HUES64 (cell line): ENCODE measurements at regions not wholly inside any gene's neighbourhood (a gene's known extent, or its start where the extent isn't known, plus 50 kb on each side); places are given as distances from the start of the nearest gene placed in this dataset.
"Not testable (repeated sequence)": the region's sequence is repeated elsewhere in the genome, so short reads cannot be mapped to it uniquely, and the experiment has no call there.

Experiments
- H3K27ac ChIP-seq: 2 replicates; pipeline ENCODE4 v1.7.0; 2013; ENCODE audit warnings: low read depth, low read length, inconsistent platforms
- H3K27me3 ChIP-seq: 2 replicates; pipeline ENCODE4 v1.6.1; 2013; ENCODE audit warnings: mild to moderate bottlenecking, low read length; ENCODE audit not compliant: insufficient read depth
- H3K36me3 ChIP-seq: 2 replicates; pipeline ENCODE4 v1.6.1; 2013; ENCODE audit warnings: mild to moderate bottlenecking, low read length; ENCODE audit not compliant: insufficient read depth
- H3K4me1 ChIP-seq: 2 replicates; pipeline ENCODE4 v1.6.1; 2013; ENCODE audit warnings: mild to moderate bottlenecking, low read length, moderate library complexity; ENCODE audit not compliant: insufficient read depth
- H3K4me3 ChIP-seq: 2 replicates; pipeline ENCODE4 v1.5.1; 2013; ENCODE audit warnings: mild to moderate bottlenecking, low read length, moderate library complexity
- H3K9ac ChIP-seq: 2 replicates; pipeline ENCODE4 v1.6.1; 2013; ENCODE audit warnings: mild to moderate bottlenecking, low read depth, low read length
- H3K9me3 ChIP-seq: 2 replicates; pipeline ENCODE4 v1.6.1; 2013; ENCODE audit warnings: low read depth, low read length; ENCODE audit not compliant: insufficient read depth
- WGBS: fragments of 150-250, 120-280 bp; methylation state at CpG from one replicate; pipeline ENCODE4 v1.1.7; 2013; ENCODE audit warnings: missing lambda C conversion rate; 5-methylcytosine and 5-hydroxymethylcytosine counted together

DNA sequence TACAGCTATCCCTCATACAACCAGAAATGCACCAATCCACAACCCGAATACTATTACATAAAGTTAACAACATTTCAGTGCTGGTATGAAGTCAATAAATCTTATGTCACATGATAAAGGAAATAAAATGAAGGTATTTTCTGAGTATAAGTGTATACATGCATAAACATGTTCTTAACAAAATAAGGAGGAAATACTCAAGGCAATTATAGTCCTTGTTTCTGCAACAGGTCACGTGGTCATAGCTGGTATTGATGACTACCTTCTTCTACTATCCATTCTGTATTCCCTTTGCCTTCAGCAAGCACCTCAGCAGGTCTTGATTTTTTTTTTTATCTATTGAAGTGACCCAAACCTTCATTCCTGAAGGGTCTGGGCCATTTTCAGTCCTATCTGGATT lies 675.6 kb downstream of the RPL10L start:
- Histone ChIP-seq H3K36me3 (no peaks in the 10 kb centered on the region), H3K27ac (no peak overlapping the region), H3K4me1 (no peaks in the 10 kb centered on the region), H3K27me3 (no peaks in the 10 kb centered on the region), H3K9me3 (no peaks in the 10 kb centered on the region), H3K4me3 (no peak overlapping the region), H3K9ac (no peak overlapping the region)
- WGBS, result 96% methylated on average over 1 of the region's 2 CpGs

DNA sequence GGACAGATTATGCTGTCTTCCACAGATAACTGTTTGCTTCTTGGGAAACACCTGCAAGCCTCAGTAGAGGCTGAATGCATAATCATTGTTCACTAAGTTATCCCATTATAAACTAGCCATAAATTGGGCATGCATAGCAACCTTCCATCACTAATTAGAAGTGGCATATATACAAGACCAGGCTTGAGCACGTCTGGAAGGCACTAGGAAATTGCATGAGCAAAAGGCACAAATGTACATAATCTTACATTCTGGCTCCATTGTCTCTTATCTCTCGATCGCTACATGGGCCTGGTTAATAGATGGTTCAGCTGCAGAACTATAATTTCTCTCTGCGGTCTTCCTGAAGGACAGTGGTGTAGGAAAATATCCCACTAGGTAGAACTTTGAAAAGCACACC lies 679.2 kb downstream of the RPL10L start:
- no peaks in the 10 kb centered on the region for H3K9me3 ChIP-seq
- H3K27me3 ChIP-seq, result no peaks in the 10 kb centered on the region
- H3K27ac ChIP-seq, result no peak overlapping the region
- no peaks in the 10 kb centered on the region for H3K4me1 ChIP-seq
- no peaks in the 10 kb centered on the region for H3K36me3 ChIP-seq
- no peak overlapping the region for H3K9ac ChIP-seq
- no peak overlapping the region for H3K4me3 ChIP-seq
- WGBS, result 98% methylated on average over 4 of the region's 4 CpGs

DNA sequence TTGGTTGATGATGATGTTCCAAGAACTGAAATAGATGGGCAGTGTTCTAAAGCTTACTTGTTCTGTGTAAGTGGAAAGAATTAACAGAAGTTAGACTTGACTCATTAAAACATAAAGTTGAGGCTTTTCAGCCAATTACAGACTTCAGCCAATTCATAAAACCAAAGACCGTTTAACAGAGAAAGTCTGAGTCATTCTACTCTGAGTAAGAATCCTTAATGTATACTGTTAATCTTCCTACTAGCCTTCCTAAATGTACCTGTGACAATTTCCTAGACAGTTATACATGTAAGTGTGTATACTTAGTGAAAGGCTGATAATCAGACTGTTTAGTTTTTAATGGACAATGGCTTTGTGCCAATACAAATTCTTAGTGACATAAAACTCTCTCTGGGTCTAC lies 681.0 kb downstream of the RPL10L start:
- Histone ChIP-seq H3K27ac (no peak overlapping the region), H3K9me3 (no peaks in the 10 kb centered on the region), H3K4me3 (no peak overlapping the region), H3K4me1 (no peaks in the 10 kb centered on the region), H3K36me3 (no peaks in the 10 kb centered on the region), H3K27me3 (no peaks in the 10 kb centered on the region), H3K9ac (no peak overlapping the region)
- 93% methylated on average over 1 of the region's 1 CpG for WGBS

DNA sequence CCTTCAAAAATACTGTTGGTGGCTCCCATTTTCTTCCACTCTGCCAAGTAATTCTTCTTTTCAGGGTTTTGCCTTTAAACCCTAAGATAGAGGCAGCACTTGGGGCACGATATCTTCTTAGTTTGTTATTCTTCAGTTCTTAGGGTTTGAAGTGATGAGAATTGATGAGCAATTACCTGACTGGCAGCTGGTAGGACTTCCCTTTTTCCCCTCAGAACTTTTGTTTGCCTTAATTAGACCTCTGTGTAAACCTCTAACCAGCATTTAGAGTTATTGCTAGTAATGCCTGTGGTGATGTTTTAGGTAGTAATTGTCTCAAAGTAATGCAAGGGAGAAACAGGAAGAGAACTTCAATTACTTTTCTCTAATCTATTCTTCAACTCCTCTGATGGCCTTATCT lies 683.5 kb downstream of the RPL10L start:
- Histone ChIP-seq H3K4me1 (no peaks in the 10 kb centered on the region), H3K4me3 (no peak overlapping the region), H3K27ac (no peak overlapping the region), H3K27me3 (no peaks in the 10 kb centered on the region), H3K9me3 (no peaks in the 10 kb centered on the region), H3K9ac (no peak overlapping the region), H3K36me3 (no peaks in the 10 kb centered on the region)
- 89% methylated on average over 1 of the region's 1 CpG for WGBS

DNA sequence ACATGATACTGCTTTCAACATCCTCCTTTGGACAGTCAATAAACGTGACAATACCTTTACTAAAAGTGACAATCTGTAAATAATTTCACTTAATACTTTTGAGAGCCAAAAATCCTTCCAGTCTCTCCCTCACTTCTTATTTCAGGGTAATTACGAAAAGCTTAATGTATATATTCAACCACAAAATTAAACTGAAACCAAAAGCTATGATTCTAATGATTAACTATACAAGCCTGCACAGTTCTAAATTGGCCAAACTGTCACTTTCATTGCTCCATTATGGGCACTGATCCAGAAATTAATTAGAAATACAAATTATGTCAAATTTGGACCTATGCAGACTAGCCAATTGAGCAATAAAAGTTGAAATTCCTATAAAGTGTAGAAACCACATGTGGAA lies 696.5 kb upstream of the MIS18BP1 start:
- H3K4me3 ChIP-seq, result no peak overlapping the region
- H3K9ac ChIP-seq, result no peak overlapping the region
- no peaks in the 10 kb centered on the region for H3K9me3 ChIP-seq
- H3K27ac ChIP-seq, result no peak overlapping the region
- WGBS, result 95% methylated on average over 2 of the region's 2 CpGs
- no peaks in the 10 kb centered on the region for H3K4me1 ChIP-seq
- no peaks in the 10 kb centered on the region for H3K36me3 ChIP-seq
- no peaks in the 10 kb centered on the region for H3K27me3 ChIP-seq

DNA sequence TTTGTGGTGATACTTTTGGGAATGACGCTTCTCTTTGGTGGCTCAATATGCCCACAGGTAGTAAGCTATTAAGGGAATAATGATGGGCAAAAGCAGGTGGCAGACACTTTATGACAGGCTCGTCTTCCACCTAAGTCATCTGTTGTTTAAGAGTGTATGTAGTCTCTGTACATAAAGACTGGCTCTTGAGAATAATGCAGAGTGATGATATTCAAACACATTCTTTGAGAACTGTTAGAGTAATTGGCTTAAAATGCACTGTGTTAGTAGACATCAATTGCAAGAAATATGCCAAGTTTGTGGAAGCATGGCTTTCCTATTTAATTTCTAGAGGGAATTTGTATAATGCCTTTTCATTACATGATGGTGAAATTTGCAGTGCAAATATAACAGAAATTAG lies 694.8 kb upstream of the MIS18BP1 start:
- H3K4me1 ChIP-seq, result no peaks in the 10 kb centered on the region
- no peak overlapping the region for H3K9ac ChIP-seq
- H3K36me3 ChIP-seq, result no peaks in the 10 kb centered on the region
- H3K27ac ChIP-seq, result no peak overlapping the region
- H3K9me3 ChIP-seq, result no peaks in the 10 kb centered on the region
- WGBS, result 96% methylated on average over 2 of the region's 2 CpGs
- no peak overlapping the region for H3K4me3 ChIP-seq
- no peaks in the 10 kb centered on the region for H3K27me3 ChIP-seq

DNA sequence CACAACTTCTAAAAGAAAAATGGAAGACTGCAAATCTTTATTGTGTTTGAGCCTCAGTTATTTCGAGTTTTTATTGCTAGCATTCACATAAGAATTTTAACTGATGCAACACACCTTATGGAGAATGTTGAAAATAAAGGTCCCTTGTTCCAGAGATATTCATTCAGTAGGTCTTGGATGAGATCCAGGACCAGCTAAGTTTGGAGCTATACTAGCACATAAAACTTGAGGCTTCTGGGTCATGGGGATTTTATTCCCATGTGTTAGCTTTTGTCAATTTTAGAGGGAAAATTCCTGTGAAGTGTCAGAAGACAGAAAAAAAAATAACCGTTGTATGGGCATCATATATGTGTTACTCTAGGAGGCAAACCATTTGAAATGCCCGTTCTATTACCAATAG lies 693.2 kb upstream of the MIS18BP1 start:
- no peak overlapping the region for H3K9ac ChIP-seq
- no peaks in the 10 kb centered on the region for H3K4me1 ChIP-seq
- WGBS, result 100% methylated on average over 2 of the region's 3 CpGs
- H3K27ac ChIP-seq, result no peak overlapping the region
- no peaks in the 10 kb centered on the region for H3K27me3 ChIP-seq
- no peaks in the 10 kb centered on the region for H3K36me3 ChIP-seq
- no peak overlapping the region for H3K4me3 ChIP-seq
- no peaks in the 10 kb centered on the region for H3K9me3 ChIP-seq

DNA sequence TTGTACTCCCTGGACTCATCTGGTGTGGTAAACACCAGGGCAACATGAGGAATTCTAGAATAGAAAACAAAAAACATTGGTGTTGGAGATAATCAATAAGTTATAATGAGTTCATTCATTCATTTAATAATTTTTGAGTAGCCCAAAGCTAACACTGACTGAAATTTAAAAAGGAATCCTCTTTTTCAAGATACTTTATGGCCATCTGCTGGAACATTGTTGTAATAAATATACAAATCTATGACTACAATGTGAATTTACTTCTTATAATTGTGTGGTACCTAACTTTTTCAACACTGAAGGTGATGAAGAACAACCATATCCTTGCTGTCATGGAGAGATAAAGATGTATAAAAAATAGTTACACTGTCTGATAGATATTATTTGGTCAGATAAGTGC lies 687.3 kb upstream of the MIS18BP1 start:
- no peaks in the 10 kb centered on the region for H3K4me1 ChIP-seq
- no peaks in the 10 kb centered on the region for H3K9me3 ChIP-seq

DNA sequence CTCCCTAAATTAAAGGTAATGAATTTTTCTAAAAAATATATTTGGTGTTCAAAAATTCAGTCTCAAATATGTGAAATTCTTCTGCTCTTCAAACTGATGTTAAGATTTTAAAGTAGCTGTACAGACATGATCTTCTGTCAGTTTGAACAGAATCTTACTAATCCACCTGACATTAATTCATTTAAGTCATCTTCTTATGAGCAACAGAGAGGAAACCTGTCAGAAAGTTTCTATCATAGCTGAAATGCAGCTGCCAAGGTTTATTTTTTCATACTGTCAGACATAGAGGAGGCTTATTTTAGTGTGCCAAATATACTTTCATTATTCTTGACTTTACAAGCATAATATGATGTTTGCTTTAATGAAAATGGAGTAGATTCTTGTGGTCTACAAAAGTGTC lies 686.6 kb upstream of the MIS18BP1 start:
- Histone ChIP-seq H3K4me1 (no peaks in the 10 kb centered on the region), H3K9me3 (0 out of 2 replicates have a peak, but pooled peaks cover 4% of the 10 kb centered on the region), H3K27ac (no peak overlapping the region), H3K4me3 (no peak overlapping the region), H3K36me3 (no peaks in the 10 kb centered on the region), H3K27me3 (no peaks in the 10 kb centered on the region), H3K9ac (no peak overlapping the region)

More for the DNA sequence above, 687.3 kb upstream of the MIS18BP1 start:
- Histone ChIP-seq H3K9ac (no peak overlapping the region), H3K4me3 (no peak overlapping the region), H3K27ac (no peak overlapping the region), H3K27me3 (no peaks in the 10 kb centered on the region), H3K36me3 (no peaks in the 10 kb centered on the region)

DNA sequence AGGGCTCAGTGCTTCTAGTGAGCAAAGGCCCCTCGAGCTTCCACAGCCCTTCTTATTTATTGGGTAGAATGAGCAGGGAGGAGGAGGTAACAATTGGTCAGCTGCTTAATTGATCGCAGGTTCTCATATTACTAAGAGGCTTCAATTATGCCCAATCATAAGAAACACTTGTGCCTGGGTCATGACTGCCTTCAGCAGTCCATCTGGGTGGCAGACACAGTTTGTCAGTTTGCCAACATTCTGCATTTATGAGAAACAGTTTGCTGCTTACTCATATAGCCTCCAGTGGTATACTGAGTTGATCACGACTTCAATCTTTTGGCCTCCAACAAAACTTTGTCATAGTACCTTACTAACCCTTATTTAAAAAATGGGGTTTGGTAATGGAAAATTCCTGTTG lies 667.0 kb upstream of the MIS18BP1 start:
- not testable (repeated sequence) for H3K9ac ChIP-seq, H3K4me1 ChIP-seq, H3K4me3 ChIP-seq, H3K27me3 ChIP-seq, H3K36me3 ChIP-seq, H3K9me3 ChIP-seq, H3K27ac ChIP-seq
- 97% methylated on average over 2 of the region's 3 CpGs for WGBS

DNA sequence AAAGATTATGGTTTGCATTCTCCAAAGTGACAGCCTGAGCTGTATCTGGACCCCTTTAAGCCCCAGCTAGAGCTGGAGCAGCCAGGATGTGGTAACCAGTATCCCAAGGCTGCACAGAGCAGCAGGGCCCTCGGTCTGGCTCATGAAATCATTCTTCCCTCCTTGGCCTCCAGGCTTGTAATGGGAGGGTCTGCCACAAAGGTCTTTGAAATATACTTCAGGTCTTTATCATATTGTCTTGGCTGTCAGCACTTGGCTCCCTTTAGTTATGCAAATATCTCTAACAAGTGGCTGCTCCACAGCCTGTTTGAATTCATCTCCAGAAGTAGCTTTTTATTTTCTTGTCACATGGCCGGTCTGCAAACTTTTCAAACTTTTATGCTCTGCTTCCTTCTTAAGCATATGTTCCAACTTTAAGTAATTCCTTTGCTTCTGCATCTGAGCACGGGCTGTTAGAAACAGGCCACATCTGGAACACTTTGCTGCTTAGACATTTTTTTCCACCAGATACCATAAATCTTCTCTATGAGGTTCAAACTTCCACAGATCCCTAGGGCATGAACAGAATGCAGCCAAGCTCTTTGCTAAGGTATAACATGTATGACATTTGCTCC lies 663.4 kb upstream of the MIS18BP1 start:
- no peak overlapping the region for H3K9ac ChIP-seq
- peaks cover 6% of the 10 kb centered on the region; the same call in 1 of the 2 replicates for H3K9me3 ChIP-seq
- 86% methylated on average over 3 of the region's 3 CpGs for WGBS
- no peak overlapping the region for H3K4me3 ChIP-seq
- H3K4me1 ChIP-seq, result no peaks in the 10 kb centered on the region
- no peak overlapping the region for H3K27ac ChIP-seq
- H3K27me3 ChIP-seq, result no peaks in the 10 kb centered on the region
- H3K36me3 ChIP-seq, result no peaks in the 10 kb centered on the region

DNA sequence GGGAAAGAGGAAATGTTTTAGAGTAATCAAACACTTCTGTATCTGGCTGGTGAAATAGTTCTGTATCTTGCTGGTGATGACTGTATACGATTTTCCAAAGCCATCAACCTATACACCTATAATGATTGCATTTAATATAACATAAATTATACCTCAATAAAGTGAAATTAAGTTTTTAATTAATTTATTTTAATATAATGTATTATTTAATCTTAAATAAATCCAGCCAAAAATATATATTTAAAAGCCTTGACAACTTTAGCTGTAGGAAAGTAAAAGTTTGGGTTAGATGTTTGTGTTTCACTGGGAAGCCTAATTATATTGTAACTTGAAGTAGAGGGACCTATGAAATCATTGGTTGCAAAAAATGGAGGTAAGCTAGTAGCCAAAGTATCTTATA lies 654.8 kb upstream of the MIS18BP1 start:
- Histone ChIP-seq H3K27me3 (no peaks in the 10 kb centered on the region), H3K36me3 (no peaks in the 10 kb centered on the region), H3K9me3 (0 out of 2 replicates have a peak, but pooled peaks cover 4% of the 10 kb centered on the region), H3K27ac (no peak overlapping the region), H3K4me3 (no peak overlapping the region), H3K4me1 (no peaks in the 10 kb centered on the region), H3K9ac (no peak overlapping the region)
- no CpG with 5 or more reads among the region's 1 CpG for WGBS
